ENCODE measurements at regions not wholly inside any gene's neighbourhood (a gene's known extent, or its start where the extent isn't known, plus 50 kb on each side); places are given as distances from the start of the nearest gene placed in this dataset.

DNA sequence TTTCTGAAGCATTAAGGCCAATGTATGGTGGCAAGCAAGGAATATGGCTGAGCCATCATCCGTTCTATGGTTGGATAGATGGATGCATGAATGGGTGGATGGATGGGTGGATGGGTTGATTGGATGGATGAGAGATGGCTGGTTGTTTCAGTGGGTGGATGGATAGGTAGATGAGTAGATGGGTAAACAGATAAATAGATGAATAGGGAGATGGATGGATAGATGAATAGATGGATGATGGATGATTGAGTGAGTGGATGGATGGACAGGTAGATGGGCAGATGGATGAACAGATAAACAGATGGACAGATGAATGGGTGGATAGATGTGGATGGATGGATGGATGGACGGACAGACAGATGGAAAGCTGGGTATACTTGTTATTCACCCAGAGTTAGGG lies 92.6 kb upstream of the ZNF618 start (continued):
- no peak for TF ChIP-seq RXRA (IDR thresholded peaks at IDR 0.05; ENCODE audit: insufficient read depth, low read depth, low read length)
- no peak for TF ChIP-seq BACH1 (IDR thresholded peaks at IDR 0.05; ENCODE audit: low read length)
- TF ChIP-seq SIX5 (IDR thresholded peaks at IDR 0.05; ENCODE audit: low read depth, low read length), result no peak
- TF ChIP-seq, protein P1, sequence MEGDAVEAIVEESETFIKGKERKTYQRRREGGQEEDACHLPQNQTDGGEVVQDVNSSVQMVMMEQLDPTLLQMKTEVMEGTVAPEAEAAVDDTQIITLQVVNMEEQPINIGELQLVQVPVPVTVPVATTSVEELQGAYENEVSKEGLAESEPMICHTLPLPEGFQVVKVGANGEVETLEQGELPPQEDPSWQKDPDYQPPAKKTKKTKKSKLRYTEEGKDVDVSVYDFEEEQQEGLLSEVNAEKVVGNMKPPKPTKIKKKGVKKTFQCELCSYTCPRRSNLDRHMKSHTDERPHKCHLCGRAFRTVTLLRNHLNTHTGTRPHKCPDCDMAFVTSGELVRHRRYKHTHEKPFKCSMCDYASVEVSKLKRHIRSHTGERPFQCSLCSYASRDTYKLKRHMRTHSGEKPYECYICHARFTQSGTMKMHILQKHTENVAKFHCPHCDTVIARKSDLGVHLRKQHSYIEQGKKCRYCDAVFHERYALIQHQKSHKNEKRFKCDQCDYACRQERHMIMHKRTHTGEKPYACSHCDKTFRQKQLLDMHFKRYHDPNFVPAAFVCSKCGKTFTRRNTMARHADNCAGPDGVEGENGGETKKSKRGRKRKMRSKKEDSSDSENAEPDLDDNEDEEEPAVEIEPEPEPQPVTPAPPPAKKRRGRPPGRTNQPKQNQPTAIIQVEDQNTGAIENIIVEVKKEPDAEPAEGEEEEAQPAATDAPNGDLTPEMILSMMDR (IDR thresholded peaks at IDR 0.05; ENCODE audit: control extremely low read depth in 1 of 3, insufficient read depth in 1 of 3, low read depth in 1 of 3, low read length in 3 of 3), result no peak
